PC-3 (cell line): ENCODE measurements at regions not wholly inside any gene's neighbourhood (a gene's known extent, or its start where the extent isn't known, plus 50 kb on each side); places are given as distances from the start of the nearest gene placed in this dataset.

ENCODE experiments used
- ATAC-seq: fragments of 200-7000 bp; cut with Tn5 transposase; 2 replicates; pipeline ENCODE4 v1.9.1; 2020; ENCODE audit warnings: mild to moderate bottlenecking, moderate library complexity
- BruUV-seq: library from RNA; stranded (reverse); fragments of 400-500 nt; replicated peaks from 2 replicates; lab custom pipeline; 2021; lab: Mats Ljungman, UMichigan
- CTCF ChIA-PET: fragments of 300-600 bp; sonication (Branson Sonifier 250); formaldehyde crosslinking; loops from one replicate; lab custom pipeline; 2022; ENCODE audit warnings: antibody characterized with exemption; lab: Charles Lee
- POLR2A ChIA-PET: fragments of 300-600 bp; sonication (Branson Sonifier 250); formaldehyde crosslinking; loops from one replicate; lab custom pipeline; 2022; ENCODE audit warnings: antibody characterized with exemption; ENCODE audit not compliant: unreplicated experiment; lab: Charles Lee
- DNase-seq: peaks from one replicate; pipeline ENCODE4 v3.0.0-alpha.2; 2015
- H2AFZ ChIP-seq: fragments of 300-600 bp; sonication (generic); 2 replicates; pipeline ENCODE4 v1.6.0; 2016; ENCODE audit warnings: antibody characterized with exemption, low read length
- H3F3A ChIP-seq: fragments of 300-600 bp; sonication (generic); one replicate; pipeline ENCODE4 v1.6.0; 2017; ENCODE audit warnings: antibody characterized with exemption, low read length, control low read depth, mild to moderate bottlenecking; ENCODE audit not compliant: unreplicated experiment
- H3K27ac ChIP-seq: fragments of 300-600 bp; sonication (generic); 2 replicates; pipeline ENCODE4 v1.5.1; 2016; ENCODE audit warnings: mild to moderate bottlenecking, low read length
- H3K27me3 ChIP-seq: fragments of 300-600 bp; sonication (generic); 2 replicates; pipeline ENCODE4 v1.6.1; 2016; ENCODE audit warnings: low read length, mixed read lengths
- H3K36me3 ChIP-seq: fragments of 300-600 bp; sonication (generic); 2 replicates; pipeline ENCODE4 v1.6.1; 2016; ENCODE audit warnings: low read depth, mixed run types, low read length, mixed read lengths
- H3K4me1 ChIP-seq: fragments of 300-600 bp; sonication (generic); 2 replicates; pipeline ENCODE4 v1.5.1; 2016; ENCODE audit warnings: low read length; ENCODE audit not compliant: insufficient read depth
- H3K4me2 ChIP-seq: fragments of 300-600 bp; sonication (generic); 2 replicates; pipeline ENCODE4 v1.6.0; 2016; ENCODE audit warnings: low read length
- H3K4me3 ChIP-seq: fragments of 300-600 bp; sonication (generic); 2 replicates; pipeline ENCODE4 v1.5.1; 2016; ENCODE audit warnings: mild to moderate bottlenecking, low read length, mixed read lengths
- H3K79me2 ChIP-seq: fragments of 300-600 bp; sonication (generic); 2 replicates; pipeline ENCODE4 v1.6.1; 2017; ENCODE audit warnings: low read length, mixed read lengths
- H3K9ac ChIP-seq: fragments of 300-600 bp; sonication (generic); 2 replicates; pipeline ENCODE4 v1.6.0; 2016; ENCODE audit warnings: mild to moderate bottlenecking, low read length
- H3K9me2 ChIP-seq: fragments of 300-600 bp; sonication (generic); replicated peaks from 2 replicates; pipeline ENCODE4 v1.6.1; 2016; ENCODE audit warnings: mixed run types, low read length, mixed read lengths
- H3K9me3 ChIP-seq: fragments of 300-600 bp; sonication (generic); 2 replicates; pipeline ENCODE4 v1.6.1; 2016; ENCODE audit warnings: low read length, mixed read lengths
- H4K20me1 ChIP-seq: fragments of 300-600 bp; sonication (generic); 2 replicates; pipeline ENCODE4 v1.6.1; 2016; ENCODE audit warnings: low read length, mixed read lengths
- EZH2 ChIP-seq: fragments of 300-600 bp; sonication (generic); IDR thresholded peaks from one replicate; pipeline ENCODE4 v1.6.1; 2017; ENCODE audit warnings: antibody characterized with exemption, mild to moderate bottlenecking, low read length; ENCODE audit not compliant: unreplicated experiment
- EZH2phosphoT487 ChIP-seq: fragments of 300-600 bp; sonication (generic); IDR thresholded peaks from 2 replicates; pipeline ENCODE4 v1.6.1; 2018; ENCODE audit warnings: mild to moderate bottlenecking, antibody characterized with exemption, low read length, borderline replicate concordance
- intact Hi-C: fragments of 100-400 bp; cut with micrococcal nuclease; formaldehyde crosslinking; loops from 2 replicates; pipeline ENCODE4 v1.9.0; 2023
- TF ChIP-seq, protein P1 (sequence below): fragments of 300-600 bp; sonication (generic); conservative IDR thresholded peaks from 2 replicates; pipeline ENCODE4 v1.5.1; 2017; ENCODE audit warnings: antibody characterized with exemption, low read depth, mild to moderate bottlenecking, low read length

DNA sequence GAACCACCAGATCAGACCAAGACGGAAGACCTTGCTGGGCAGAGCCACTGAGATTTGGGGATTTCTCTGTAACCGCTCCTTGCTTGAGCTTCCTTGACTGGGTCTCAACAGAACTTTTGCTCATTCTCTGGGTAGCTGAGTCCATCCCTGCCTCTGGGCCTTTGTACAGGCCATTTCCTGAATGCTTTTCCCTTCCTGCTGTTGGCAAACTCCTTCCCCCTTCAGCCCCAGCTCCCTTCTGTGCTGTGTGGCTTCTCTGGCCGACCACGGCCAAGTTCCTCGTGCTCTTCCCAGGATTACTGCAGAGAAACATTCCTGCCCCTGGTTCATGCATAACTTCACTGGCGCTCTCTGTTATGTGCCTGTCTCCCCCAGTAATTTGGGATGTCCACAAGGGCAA, 150.5 kb upstream of the GPR26 start:
- H3K9ac ChIP-seq = no peak overlapping the region
- no peak for ATAC-seq
- TF ChIP-seq, protein P1, sequence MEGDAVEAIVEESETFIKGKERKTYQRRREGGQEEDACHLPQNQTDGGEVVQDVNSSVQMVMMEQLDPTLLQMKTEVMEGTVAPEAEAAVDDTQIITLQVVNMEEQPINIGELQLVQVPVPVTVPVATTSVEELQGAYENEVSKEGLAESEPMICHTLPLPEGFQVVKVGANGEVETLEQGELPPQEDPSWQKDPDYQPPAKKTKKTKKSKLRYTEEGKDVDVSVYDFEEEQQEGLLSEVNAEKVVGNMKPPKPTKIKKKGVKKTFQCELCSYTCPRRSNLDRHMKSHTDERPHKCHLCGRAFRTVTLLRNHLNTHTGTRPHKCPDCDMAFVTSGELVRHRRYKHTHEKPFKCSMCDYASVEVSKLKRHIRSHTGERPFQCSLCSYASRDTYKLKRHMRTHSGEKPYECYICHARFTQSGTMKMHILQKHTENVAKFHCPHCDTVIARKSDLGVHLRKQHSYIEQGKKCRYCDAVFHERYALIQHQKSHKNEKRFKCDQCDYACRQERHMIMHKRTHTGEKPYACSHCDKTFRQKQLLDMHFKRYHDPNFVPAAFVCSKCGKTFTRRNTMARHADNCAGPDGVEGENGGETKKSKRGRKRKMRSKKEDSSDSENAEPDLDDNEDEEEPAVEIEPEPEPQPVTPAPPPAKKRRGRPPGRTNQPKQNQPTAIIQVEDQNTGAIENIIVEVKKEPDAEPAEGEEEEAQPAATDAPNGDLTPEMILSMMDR = no peak
- TF ChIP-seq EZH2phosphoT487 (no peak), EZH2 (no peak)
- no peaks in the 10 kb centered on the region for H3F3A ChIP-seq
- H3K36me3 ChIP-seq = no peaks in the 10 kb centered on the region
- CTCF ChIA-PET = no interaction called here
- intact Hi-C loops = no loop called here
- H2AFZ ChIP-seq = no peak overlapping the region
- BruUV-seq = no TSS peak
- H4K20me1 ChIP-seq = no peaks in the 10 kb centered on the region
- H3K4me2 ChIP-seq = no peak overlapping the region
- H3K27ac ChIP-seq = no peak overlapping the region
- no peaks in the 10 kb centered on the region for H3K4me1 ChIP-seq
- H3K4me3 ChIP-seq = no peak overlapping the region
- POLR2A ChIA-PET = no interaction called here
- H3K27me3 ChIP-seq = peaks cover 7% of the 10 kb centered on the region
- H3K79me2 ChIP-seq = no peaks in the 10 kb centered on the region
- no peaks in the 10 kb centered on the region for H3K9me3 ChIP-seq
- DNase-seq = no peak
- no peaks in the 10 kb centered on the region for H3K9me2 ChIP-seq

DNA sequence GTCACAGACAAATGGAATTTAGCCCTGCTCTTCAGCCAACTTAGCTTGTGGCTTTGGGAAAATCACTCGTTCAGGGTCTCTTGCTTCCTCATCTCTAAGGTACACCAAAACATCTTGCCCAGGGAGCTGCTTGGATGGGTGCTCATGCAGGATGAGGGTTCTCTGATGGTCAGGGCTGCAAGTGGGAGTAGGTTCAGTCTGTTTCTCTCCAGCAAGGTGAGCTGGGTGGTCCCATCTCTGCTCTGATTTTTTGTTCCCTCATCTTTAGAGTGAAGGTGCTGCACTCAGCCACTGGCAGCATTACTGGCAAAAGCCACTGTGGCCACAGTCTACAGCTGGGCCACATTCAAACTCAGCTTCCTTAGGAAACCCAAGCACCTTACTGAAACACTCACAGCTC, 149.9 kb upstream of the GPR26 start:
- intact Hi-C loops = no loop called here
- no peak for ATAC-seq
- Histone ChIP-seq H3K9ac (no peak overlapping the region), H3K27ac (no peak overlapping the region), H3K36me3 (no peaks in the 10 kb centered on the region), H2AFZ (no peak overlapping the region), H3K9me2 (no peaks in the 10 kb centered on the region), H3K4me3 (no peak overlapping the region), H3K27me3 (peaks cover 7% of the 10 kb centered on the region), H3K4me1 (no peaks in the 10 kb centered on the region), H4K20me1 (no peaks in the 10 kb centered on the region), H3F3A (no peaks in the 10 kb centered on the region), H3K79me2 (no peaks in the 10 kb centered on the region), H3K4me2 (no peak overlapping the region), H3K9me3 (no peaks in the 10 kb centered on the region)
- ChIA-PET POLR2A (no interaction called here), CTCF (no interaction called here)
- no peak for DNase-seq
- TF ChIP-seq EZH2 = no peak
- TF ChIP-seq, protein P1 = no peak
- TF ChIP-seq EZH2phosphoT487 = no peak
- BruUV-seq = no TSS peak

DNA sequence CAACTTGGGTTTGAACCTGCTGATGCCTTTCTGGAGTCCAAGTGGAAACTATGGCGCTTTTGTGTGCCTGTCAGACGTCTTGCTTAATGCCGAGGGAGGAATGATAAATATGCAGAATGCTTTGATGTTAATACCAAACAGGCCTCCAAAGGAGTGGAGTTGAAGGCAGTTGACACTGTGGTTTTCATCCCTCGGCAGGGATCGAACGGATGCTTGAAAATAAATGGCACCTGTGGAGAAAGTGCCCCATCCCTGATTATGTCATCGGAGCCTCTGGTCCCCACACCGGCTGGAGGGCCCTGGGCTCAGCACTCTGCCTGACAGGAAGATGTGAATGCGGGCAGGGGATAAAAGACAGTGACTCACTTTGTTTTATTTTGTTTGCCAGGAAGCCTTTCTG, 148.7 kb upstream of the GPR26 start:
- POLR2A ChIA-PET = no interaction called here
- TF ChIP-seq EZH2 (no peak), EZH2phosphoT487 (no peak)
- TF ChIP-seq, protein P1 = no peak
- no peaks in the 10 kb centered on the region for H4K20me1 ChIP-seq
- H2AFZ ChIP-seq = no peak overlapping the region
- no peaks in the 10 kb centered on the region for H3K79me2 ChIP-seq
- H3K27me3 ChIP-seq = peaks cover 7% of the 10 kb centered on the region
- CTCF ChIA-PET = no interaction called here
- H3K9me3 ChIP-seq = no peaks in the 10 kb centered on the region
- intact Hi-C loops = no loop called here
- no peak overlapping the region for H3K4me2 ChIP-seq
- DNase-seq (peak; percentile 10), ATAC-seq (no peak)
- H3K27ac ChIP-seq = no peak overlapping the region
- H3K4me3 ChIP-seq = no peak overlapping the region
- no peaks in the 10 kb centered on the region for H3K9me2 ChIP-seq
- no TSS peak for BruUV-seq
- H3K36me3 ChIP-seq = no peaks in the 10 kb centered on the region
- no peak overlapping the region for H3K9ac ChIP-seq
- no peaks in the 10 kb centered on the region for H3F3A ChIP-seq
- no peaks in the 10 kb centered on the region for H3K4me1 ChIP-seq
